OCI-LY7 (cell line): ENCODE measurements at regions not wholly inside any gene's neighbourhood (a gene's known extent, or its start where the extent isn't known, plus 50 kb on each side); places are given as distances from the start of the nearest gene placed in this dataset.

Experiments
- BruUV-seq: library from RNA; stranded (reverse); fragments of 400-500 nt; replicated peaks from 2 replicates; lab custom pipeline; 2021; lab: Mats Ljungman, UMichigan
- CTCF ChIA-PET: fragments of 300-600 bp; sonication (Branson Sonifier 250); formaldehyde crosslinking; loops from one replicate; lab custom pipeline; 2022; ENCODE audit warnings: antibody characterized with exemption; ENCODE audit not compliant: unreplicated experiment; lab: Charles Lee
- POLR2A ChIA-PET: fragments of 300-600 bp; sonication (Branson Sonifier 250); formaldehyde crosslinking; loops from one replicate; lab custom pipeline; 2022; ENCODE audit warnings: antibody characterized with exemption; lab: Charles Lee
- DNase-seq: peaks from one replicate; pipeline ENCODE4 v3.0.0-alpha.2; 2015; ENCODE audit warnings: low spot score
- H2AFZ ChIP-seq: fragments of 200-600 bp; sonication (generic), shearing (Covaris generic); 2 replicates; pipeline ENCODE4 v1.6.1; 2014; ENCODE audit warnings: mild to moderate bottlenecking, antibody characterized with exemption, low read length, moderate library complexity
- H3K27ac ChIP-seq: fragments of 200-600 bp; sonication (generic); 2 replicates; pipeline ENCODE4 v1.5.1; 2014; ENCODE audit warnings: mixed run types, low read depth, mild to moderate bottlenecking, moderate library complexity, low read length, inconsistent platforms; ENCODE audit not compliant: poor library complexity, severe bottlenecking
- H3K36me3 ChIP-seq: fragments of 200-600 bp; sonication (generic); 2 replicates; pipeline ENCODE4 v1.6.1; 2014; ENCODE audit warnings: mild to moderate bottlenecking, antibody characterized with exemption, low read length, moderate library complexity, mixed read lengths; ENCODE audit not compliant: insufficient read depth
- H3K4me1 ChIP-seq: fragments of 200-600 bp; sonication (generic); 2 replicates; pipeline ENCODE4 v1.5.1; 2014; ENCODE audit warnings: mild to moderate bottlenecking, low read length; ENCODE audit not compliant: insufficient read depth, poor library complexity, severe bottlenecking
- H3K4me2 ChIP-seq: fragments of 200-600 bp; sonication (generic); 2 replicates; pipeline ENCODE4 v1.6.1; 2014; ENCODE audit warnings: mild to moderate bottlenecking, low read length
- H3K4me3 ChIP-seq: fragments of 200-600 bp; sonication (generic); 2 replicates; pipeline ENCODE4 v1.5.1; 2014; ENCODE audit warnings: mild to moderate bottlenecking, low read depth, low read length; ENCODE audit not compliant: poor library complexity, severe bottlenecking
- H3K79me2 ChIP-seq: fragments of 200-600 bp; sonication (generic); 2 replicates; pipeline ENCODE4 v1.6.1; 2016; ENCODE audit warnings: low read depth, mild to moderate bottlenecking, low read length, moderate library complexity, mixed read lengths; ENCODE audit not compliant: insufficient read depth
- H3K9me2 ChIP-seq: fragments of 200-600 bp; sonication (generic); 2 replicates; pipeline ENCODE4 v1.6.1; 2016; ENCODE audit warnings: mild to moderate bottlenecking, low read length, mixed read lengths; ENCODE audit not compliant: insufficient read depth
- H3K9me3 ChIP-seq: fragments of 200-600 bp; sonication (generic); 2 replicates; pipeline ENCODE4 v1.6.1; 2014; ENCODE audit warnings: mild to moderate bottlenecking, mixed run types, low read length, mixed read lengths
- H4K20me1 ChIP-seq: fragments of 200-600 bp; sonication (generic); 2 replicates; pipeline ENCODE4 v1.6.1; 2014; ENCODE audit warnings: mild to moderate bottlenecking, antibody characterized with exemption, low read length, moderate library complexity, mixed read lengths; ENCODE audit not compliant: insufficient read depth
- CTCF ChIP-seq: fragments of 200-600 bp; sonication (generic); conservative IDR thresholded peaks from 2 replicates; pipeline ENCODE4 v1.5.1; 2014; ENCODE audit warnings: mild to moderate bottlenecking, antibody characterized with exemption, low read length, moderate library complexity, mixed read lengths
- EZH2phosphoT487 ChIP-seq: fragments of 200-600 bp; sonication (generic); IDR thresholded peaks from 2 replicates; pipeline ENCODE4 v1.6.1; 2018; ENCODE audit warnings: low read depth, borderline replicate concordance, mild to moderate bottlenecking, mixed run types, antibody characterized with exemption, low read length, moderate library complexity, mixed read lengths
- intact Hi-C: fragments of 100-400 bp; cut with micrococcal nuclease; formaldehyde crosslinking; loops from one replicate; pipeline ENCODE4 v1.10.0; 2022; ENCODE audit not compliant: unreplicated experiment

GRCh38 chr2:174682007-174682577 lies 82.2 kb downstream of the CHRNA1 start:
- no peaks in the 10 kb centered on the region for H3K9me2 ChIP-seq
- no peaks in the 10 kb centered on the region for H3K79me2 ChIP-seq
- no peaks in the 10 kb centered on the region; the same call in 1 of the 2 replicates for H4K20me1 ChIP-seq
- H3K36me3 ChIP-seq: no peaks in the 10 kb centered on the region
- H3K9me3 ChIP-seq: no peaks in the 10 kb centered on the region
- intact Hi-C loops: no loop called here
- TF ChIP-seq EZH2phosphoT487 (0 out of 2 replicates have a peak, but pooled peaks have one; percentile 51), CTCF (no peak)
- H3K27ac ChIP-seq: no peak overlapping the region
- ChIA-PET POLR2A (interaction anchor here (0.5 to 1.0 kb wide), 2 partner anchors 13 to 87 kb away, joined by 3 to 6 read pairs; no protein-coding TSS in a partner anchor), CTCF (no interaction called here)
- no peak overlapping the region for H2AFZ ChIP-seq
- DNase-seq: no peak
- no peaks in the 10 kb centered on the region for H3K4me1 ChIP-seq
- peak overlapping the region; percentile 46; the same call in 1 of the 2 replicates for H3K4me2 ChIP-seq
- H3K4me3 ChIP-seq: no peak overlapping the region
- no TSS peak for BruUV-seq

- no peak for DNase-seq
- Histone ChIP-seq H3K4me1 (no peaks in the 10 kb centered on the region), H3K79me2 (no peaks in the 10 kb centered on the region), H4K20me1 (no peaks in the 10 kb centered on the region; the same call in 1 of the 2 replicates), H2AFZ (no peak overlapping the region), H3K4me3 (no peak overlapping the region), H3K9me3 (no peaks in the 10 kb centered on the region), H3K36me3 (no peaks in the 10 kb centered on the region), H3K4me2 (peak overlapping the region; percentile 46; the same call in 1 of the 2 replicates), H3K27ac (no peak overlapping the region), H3K9me2 (no peaks in the 10 kb centered on the region)
- intact Hi-C loops: no loop called here
- ChIA-PET CTCF (no interaction called here), POLR2A (interaction anchor here (0.5 to 1.0 kb wide), 2 partner anchors 14 to 86 kb away, joined by 3 to 6 read pairs; no protein-coding TSS in a partner anchor)
- TF ChIP-seq CTCF: no peak
- TF ChIP-seq EZH2phosphoT487: no peak
- BruUV-seq: no TSS peak
Measured at GRCh38 chr2:174681099-174682006, 82.9 kb downstream of the CHRNA1 start.
